AG04449 (cell line): ENCODE measurements at regions not wholly inside any gene's neighbourhood (a gene's known extent, or its start where the extent isn't known, plus 50 kb on each side); places are given as distances from the start of the nearest gene placed in this dataset.

Experiments used
- CTCF ChIA-PET: fragments of 350-600 bp; formaldehyde crosslinking; extraction: SDS; loops from one replicate; lab custom pipeline; 2021; ENCODE audit warnings: antibody characterized with exemption; lab: Yijun Ruan, JAX
- POLR2A ChIA-PET: fragments of 400-600, 350-600 bp; formaldehyde crosslinking; extraction: SDS; loops from one replicate; lab custom pipeline; 2020; ENCODE audit warnings: antibody characterized with exemption, inconsistent platforms; lab: Yijun Ruan, JAX
- DNase-seq: peaks from one replicate; pipeline ENCODE4 v3.0.0-alpha.2; 2010; ENCODE audit warnings: low read depth, low spot score
- H3K4me3 ChIP-seq: 2 replicates; pipeline ENCODE4 v1.5.1; 2011; ENCODE audit warnings: low read depth, mild to moderate bottlenecking, control low read depth, low read length
- CTCF ChIP-seq: IDR thresholded peaks from one replicate; pipeline ENCODE4 v1.5.1; 2011; ENCODE audit warnings: mild to moderate bottlenecking, moderate library complexity, low read length, control low read depth, inconsistent platforms; ENCODE audit not compliant: insufficient read depth; ENCODE audit errors: missing control alignments

- CTCF ChIA-PET, result interaction anchor here (0.7 to 3.1 kb wide), 7 partner anchors 9 to 459 kb away, joined by 3 to 10 read pairs (median 3); partner anchors contain the start of gene TMEM200A
- TF ChIP-seq CTCF, result no peak
- DNase-seq, result no peak
- POLR2A ChIA-PET, result no interaction called here
- no peak overlapping the region for H3K4me3 ChIP-seq
Observed at GRCh38 chr6:130755368-130756034, 71.7 kb upstream of the SMLR1 start.

- POLR2A ChIA-PET, result no interaction called here
- no peak for DNase-seq
- TF ChIP-seq CTCF, result no peak
- CTCF ChIA-PET, result interaction anchor here (0.8 to 5.0 kb wide), 4 partner anchors 8 to 716 kb away, joined by 3 to 28 read pairs (median 3); no protein-coding TSS in a partner anchor
- H3K4me3 ChIP-seq, result no peak overlapping the region
Observed at GRCh38 chr6:130756824-130757223, 70.4 kb upstream of the SMLR1 start.

- TF ChIP-seq CTCF, result no peak
- H3K4me3 ChIP-seq, result no peak overlapping the region
- CTCF ChIA-PET, result interaction anchor here (0.7 to 5.0 kb wide), 7 partner anchors 16 to 711 kb away, joined by 3 to 28 read pairs (median 3); partner anchors contain the start of gene TMEM200A
- no peak for DNase-seq
- POLR2A ChIA-PET, result no interaction called here
Observed at GRCh38 chr6:130758813-130759212, 68.4 kb upstream of the SMLR1 start.

GRCh38 chr6:130760006-130760405 lies 67.2 kb upstream of the SMLR1 start:
- ChIA-PET CTCF (interaction anchor here (0.8 to 5.0 kb wide), 9 partner anchors 11 to 714 kb away, joined by 3 to 28 read pairs (median 3); partner anchors contain the start of gene TMEM200A), POLR2A (no interaction called here)
- no peak overlapping the region for H3K4me3 ChIP-seq
- TF ChIP-seq CTCF, result peak; percentile 69
- no peak for DNase-seq

GRCh38 chr6:130761286-130761685 lies 65.9 kb upstream of the SMLR1 start:
- POLR2A ChIA-PET, result no interaction called here
- DNase-seq, result no peak
- no peak overlapping the region for H3K4me3 ChIP-seq
- no peak for TF ChIP-seq CTCF
- CTCF ChIA-PET, result interaction anchor here (0.6 to 5.0 kb wide), 10 partner anchors 12 to 1024 kb away, joined by 3 to 28 read pairs (median 3); no protein-coding TSS in a partner anchor

GRCh38 chr6:130765181-130765727 lies 62.0 kb upstream of the SMLR1 start:
- CTCF ChIA-PET, result no interaction called here
- H3K4me3 ChIP-seq, result no peak overlapping the region
- no peak for DNase-seq
- POLR2A ChIA-PET, result no interaction called here
- TF ChIP-seq CTCF, result no peak
